ENCODE measurements at regions not wholly inside any gene's neighbourhood (a gene's known extent, or its start where the extent isn't known, plus 50 kb on each side); places are given as distances from the start of the nearest gene placed in this dataset.
"Not testable (repeated sequence)": the region's sequence is repeated elsewhere in the genome, so short reads cannot be mapped to it uniquely, and the experiment has no call there.

DNA sequence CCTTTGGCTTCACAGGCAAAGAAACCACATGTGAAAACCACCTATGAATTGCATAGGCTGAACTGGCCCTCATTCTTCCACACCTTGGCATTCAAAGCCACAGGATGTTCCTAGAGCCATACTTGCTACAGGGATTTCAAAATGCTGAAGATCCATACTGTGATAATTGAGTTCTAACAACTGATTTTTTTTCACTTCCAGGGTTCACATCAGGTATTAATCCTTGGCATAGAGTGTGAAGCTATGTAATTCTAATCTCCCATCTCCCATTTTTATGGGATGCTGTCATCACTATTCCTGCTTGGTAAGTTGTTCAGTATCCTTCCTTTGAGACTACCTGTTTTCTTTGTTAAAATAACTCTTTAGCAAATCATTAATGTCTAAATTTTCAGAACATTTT is 1569.2 kb upstream of the ADGRL3 start:
- no peak for DNase-seq

GRCh38 chr4:59637596-59637995 is 1562.5 kb upstream of the ADGRL3 start:
- DNase-seq: no peak

GRCh38 chr4:59643682-59644081 is 1556.4 kb upstream of the ADGRL3 start:
- no peak for DNase-seq

- no peak for DNase-seq
Measured at GRCh38 chr4:59644765-59645164, 1555.4 kb upstream of the ADGRL3 start.

DNA sequence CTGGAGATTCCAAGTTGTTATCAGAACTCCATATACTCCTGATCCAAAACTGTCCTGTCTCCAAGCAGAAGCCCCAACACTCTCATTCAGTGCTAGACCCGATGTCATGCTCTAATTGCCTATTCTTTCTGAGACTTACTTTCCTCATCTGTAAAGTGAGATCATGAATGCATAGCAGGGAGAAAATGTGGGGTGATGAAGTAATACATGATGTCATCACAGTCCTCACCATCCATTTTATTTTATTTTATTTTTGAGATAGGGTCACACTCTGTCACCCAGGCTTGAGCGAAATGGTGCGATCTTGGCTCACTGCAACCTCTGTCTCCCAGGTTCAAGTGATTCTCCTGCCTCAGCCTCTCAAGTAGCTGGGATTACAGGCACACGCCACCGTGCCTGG is 1554.0 kb upstream of the ADGRL3 start:
- no peak for DNase-seq

DNA sequence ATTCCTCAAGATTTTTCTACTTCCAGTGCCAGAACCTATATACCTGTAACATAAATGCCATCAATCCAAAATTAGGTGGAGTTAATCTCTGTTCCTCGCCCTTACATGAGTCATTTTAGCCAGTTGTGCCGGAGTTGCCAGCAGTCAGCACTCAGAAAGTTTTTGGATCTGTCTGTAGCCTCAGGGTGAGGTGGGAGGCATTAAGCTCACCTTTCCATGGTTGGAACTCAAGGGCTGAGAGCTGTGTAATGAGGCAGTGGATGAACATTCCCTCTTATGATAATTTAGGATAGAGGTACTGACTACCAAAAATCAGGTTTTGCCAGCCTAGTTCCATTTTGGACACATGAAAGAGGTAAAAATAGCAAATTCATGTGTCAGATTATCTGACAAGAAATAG is 1553.1 kb upstream of the ADGRL3 start:
- no peak for DNase-seq

DNA sequence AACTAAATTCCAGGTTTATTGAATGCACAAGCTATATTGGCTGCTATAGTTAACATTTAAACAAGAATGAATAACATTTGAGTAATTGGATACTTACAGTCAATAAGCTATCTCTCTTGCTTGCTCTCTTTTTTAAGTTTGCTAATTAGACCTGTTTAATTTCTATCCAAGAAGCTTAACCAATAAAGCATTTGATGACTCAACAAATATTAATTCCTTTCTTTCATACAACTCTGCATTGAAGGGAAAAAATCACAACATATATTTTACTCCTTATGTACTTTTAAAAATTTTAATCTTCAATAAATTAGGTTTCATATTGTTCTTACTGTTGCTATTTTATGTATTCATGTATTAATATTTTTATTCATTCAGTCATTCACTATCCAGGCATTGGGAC is 1552.6 kb upstream of the ADGRL3 start:
- no peak for DNase-seq

- DNase-seq: no peak
Measured at GRCh38 chr4:59650861-59651260, 1549.3 kb upstream of the ADGRL3 start.

DNA sequence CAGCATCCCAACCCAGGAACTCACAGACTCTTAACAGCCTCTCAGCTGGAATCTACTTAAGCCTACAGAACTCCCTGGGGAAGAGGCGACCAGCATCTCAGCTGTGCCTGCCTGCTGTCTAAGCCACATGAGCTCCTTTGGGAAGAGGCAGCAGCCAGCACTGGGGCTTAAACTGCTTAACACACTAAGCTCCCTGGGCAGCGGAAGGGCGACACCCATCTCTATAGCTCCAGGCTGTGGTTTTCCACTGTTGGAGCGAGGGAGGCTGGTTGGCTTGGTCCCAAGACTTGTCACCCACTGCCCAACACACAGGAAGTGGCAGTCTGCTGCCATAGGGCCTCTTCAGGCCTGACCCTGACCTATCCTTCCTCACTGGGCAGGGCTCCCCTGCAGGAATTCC is 1544.1 kb upstream of the ADGRL3 start:
- DNase-seq: no peak

GRCh38 chr4:59664771-59665170 is 1535.4 kb upstream of the ADGRL3 start:
- no peak for DNase-seq

- DNase-seq: no peak
Measured at GRCh38 chr4:59666645-59667044, 1533.5 kb upstream of the ADGRL3 start.

DNA sequence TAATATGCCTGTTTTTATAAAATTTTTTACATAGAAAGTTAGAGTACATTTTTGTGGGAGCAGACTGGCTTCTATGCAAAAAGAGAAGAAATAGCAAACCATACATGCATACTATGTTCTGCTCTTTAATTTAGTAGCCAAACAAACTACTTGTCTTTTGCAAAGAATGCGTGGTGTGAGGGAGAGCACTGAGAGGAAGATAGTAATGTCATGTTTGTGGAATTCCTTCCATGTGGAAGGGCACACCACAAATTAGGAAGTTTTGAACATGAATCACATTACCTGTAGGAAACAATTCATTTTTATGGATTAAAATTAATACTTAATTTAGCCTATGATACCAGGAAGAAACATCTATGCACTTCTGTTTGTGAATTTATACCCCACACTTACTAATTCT is 1529.1 kb upstream of the ADGRL3 start:
- DNase-seq: no peak

- no peak for DNase-seq
Measured at GRCh38 chr4:59676389-59676788, 1523.7 kb upstream of the ADGRL3 start.

GRCh38 chr4:59676992-59677391 is 1523.1 kb upstream of the ADGRL3 start:
- not testable (repeated sequence) for DNase-seq

GRCh38 chr4:59685626-59686025 is 1514.5 kb upstream of the ADGRL3 start:
- DNase-seq: no peak

- no peak for DNase-seq
Measured at GRCh38 chr4:59689149-59689548, 1511.0 kb upstream of the ADGRL3 start.

- DNase-seq: no peak
Measured at GRCh38 chr4:59695355-59696053, 1504.6 kb upstream of the ADGRL3 start.

DNA sequence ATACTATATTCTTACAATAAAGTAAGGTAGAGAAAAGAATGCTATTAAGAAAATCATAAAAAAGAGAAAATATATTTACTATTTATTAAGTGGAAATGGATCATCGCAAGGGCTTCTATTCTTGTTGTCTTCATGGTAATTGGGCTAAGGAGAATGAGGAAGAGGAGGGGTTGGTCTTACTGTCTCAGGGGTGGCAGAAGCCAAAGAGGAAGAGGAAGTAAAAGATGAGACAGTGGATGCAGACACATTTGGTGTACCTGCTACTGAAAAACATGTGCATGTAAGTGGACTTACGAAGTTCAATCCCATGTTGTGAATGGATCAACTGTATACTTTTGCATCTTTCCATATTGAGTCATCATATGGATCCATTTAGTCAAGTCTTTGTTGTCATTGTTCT is 1502.1 kb upstream of the ADGRL3 start:
- DNase-seq: no peak

- DNase-seq: no peak
Measured at GRCh38 chr4:59700651-59701050, 1499.5 kb upstream of the ADGRL3 start.

DNA sequence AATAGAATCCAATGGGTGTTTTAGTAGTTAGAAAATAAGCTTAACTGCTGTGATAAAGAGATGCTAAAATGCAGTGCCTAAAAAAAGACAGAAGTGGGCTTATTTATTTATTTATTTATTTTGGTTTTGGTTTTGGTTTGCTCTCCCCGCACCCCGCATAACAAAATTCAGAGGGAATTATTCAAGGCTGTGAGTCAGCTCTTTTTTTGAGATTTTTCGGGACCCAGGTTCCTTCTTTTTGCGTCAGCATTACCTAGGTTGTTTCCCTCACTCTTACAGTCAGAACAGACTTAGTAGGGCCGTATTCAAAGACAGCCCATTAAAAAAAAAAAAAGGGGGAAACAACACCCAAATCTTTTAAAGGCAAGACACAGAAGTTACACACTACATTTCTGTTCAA is 1495.5 kb upstream of the ADGRL3 start:
- DNase-seq: no peak

DNA sequence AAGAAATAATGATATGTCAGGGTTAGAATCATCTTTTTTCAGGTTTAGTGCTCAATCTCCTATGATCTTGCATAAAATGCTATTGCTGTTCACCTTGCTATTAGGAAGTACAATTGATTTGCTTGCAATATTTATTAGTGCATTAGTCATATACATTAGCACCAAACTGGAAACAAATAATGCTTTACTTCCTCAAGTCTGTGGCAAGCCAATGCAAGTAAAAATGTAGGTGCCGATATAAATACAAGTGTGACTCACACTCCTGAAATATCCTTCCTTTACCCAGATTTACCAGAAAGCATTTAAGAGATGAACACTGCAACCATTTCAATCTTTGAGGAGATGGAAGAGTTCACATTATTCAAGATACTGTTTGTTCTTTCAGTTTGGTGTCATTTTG is 1487.7 kb upstream of the ADGRL3 start:
- no peak for DNase-seq

DNA sequence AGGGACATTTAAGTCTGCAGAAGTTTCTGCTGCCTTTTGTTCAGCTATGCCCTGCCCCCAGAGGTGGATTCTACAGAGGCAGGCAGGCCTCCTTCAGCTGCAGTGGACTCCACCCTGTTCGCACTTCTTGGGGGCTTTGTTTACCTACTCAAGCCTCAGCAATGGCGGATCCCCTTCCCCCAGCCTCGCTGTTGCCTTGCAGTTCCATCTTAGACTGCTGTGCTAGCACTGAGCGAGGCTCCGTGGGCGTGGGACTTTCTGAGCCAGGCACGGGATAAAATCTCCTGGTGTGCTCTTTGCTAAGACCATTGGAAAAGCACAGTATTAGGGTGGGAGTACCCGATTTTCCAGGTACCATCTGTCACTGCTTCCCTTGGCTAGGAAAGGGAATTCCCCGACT is 1475.8 kb upstream of the ADGRL3 start:
- DNase-seq: not testable (repeated sequence)

DNA sequence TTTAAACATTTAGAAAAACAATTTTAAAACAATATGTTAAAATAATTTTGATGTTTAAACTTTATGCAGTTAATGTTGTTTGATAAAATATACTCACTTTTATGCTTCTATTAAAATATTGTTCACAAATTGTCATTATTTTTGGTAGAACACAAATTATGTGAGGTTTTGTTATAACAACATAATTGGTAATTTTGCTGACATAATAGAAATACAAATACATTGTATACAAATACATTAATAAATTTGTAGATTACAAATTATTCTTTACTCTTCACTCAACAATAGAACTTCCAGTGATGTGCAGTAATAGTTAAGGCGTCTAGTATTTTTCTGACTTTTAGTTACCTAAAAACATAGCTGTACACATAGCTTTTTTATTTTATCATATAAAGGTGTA is 1472.4 kb upstream of the ADGRL3 start:
- DNase-seq: no peak

DNA sequence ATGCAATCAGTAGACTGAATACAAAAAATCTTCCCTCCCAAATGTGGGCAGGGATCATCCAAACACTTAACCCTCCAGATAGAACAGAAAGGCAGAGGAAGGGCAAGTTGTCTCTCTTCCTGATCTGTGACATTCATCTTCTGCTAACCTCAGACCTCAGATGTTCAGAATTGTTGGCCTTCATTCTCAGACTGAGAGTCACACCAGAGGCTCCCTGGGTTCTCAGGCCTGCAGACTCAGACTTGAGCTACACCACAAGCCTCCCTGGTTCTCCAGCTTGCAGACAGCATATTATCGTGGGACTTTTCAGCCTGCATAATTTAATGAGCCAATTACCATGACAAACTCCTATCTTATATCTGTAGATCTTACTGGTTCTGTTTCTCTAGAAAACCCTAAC is 1471.6 kb upstream of the ADGRL3 start:
- DNase-seq: no peak

- DNase-seq: no peak
Measured at GRCh38 chr4:59729321-59729720, 1470.8 kb upstream of the ADGRL3 start.

DNA sequence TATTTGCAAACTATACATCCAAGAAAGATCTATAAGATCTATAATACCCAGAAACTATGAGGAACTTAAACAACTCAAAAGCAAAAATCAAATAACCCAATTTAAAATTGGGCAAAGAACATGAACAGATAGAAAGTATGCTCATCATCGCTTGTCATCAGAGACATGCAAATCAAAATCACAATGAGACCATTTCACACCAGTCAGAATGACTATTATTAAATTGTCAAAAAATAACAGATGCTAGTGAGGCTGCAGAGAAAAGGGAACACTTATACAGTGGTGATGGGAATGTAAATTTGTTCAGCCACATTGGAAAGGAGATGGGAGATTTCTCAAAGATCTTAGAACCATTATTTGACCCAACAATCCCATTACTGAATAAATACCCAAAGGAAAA is 1451.7 kb upstream of the ADGRL3 start:
- no peak for DNase-seq
